GM21786 (cell line): ENCODE measurements at regions not wholly inside any gene's neighbourhood (a gene's known extent, or its start where the extent isn't known, plus 50 kb on each side); places are given as distances from the start of the nearest gene placed in this dataset.

ENCODE experiments used
- ATAC-seq: cut with Tn5 transposase; IDR thresholded peaks from one replicate; pipeline ENCODE4 v1.9.1; 2021; ENCODE audit not compliant: unreplicated experiment

DNA sequence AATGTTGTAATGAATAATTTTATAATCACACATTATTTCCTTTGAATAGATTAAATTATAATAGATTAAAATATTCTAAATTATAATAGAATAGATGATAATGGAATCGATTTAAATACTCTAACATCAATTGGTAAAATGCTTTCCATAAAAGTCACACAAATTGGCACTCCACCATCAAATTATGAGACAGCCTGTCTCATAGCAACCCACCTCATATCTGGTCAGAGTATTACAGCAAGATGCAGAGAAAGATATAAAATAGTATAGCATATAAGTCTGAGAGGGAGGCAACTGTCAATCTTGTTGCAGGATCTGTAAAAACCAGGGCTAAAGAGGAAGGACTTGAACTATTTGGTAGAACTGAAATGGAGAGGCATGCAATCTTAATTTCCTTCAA lies 98.4 kb upstream of the NCKAP5 start:
- ATAC-seq: no peak

DNA sequence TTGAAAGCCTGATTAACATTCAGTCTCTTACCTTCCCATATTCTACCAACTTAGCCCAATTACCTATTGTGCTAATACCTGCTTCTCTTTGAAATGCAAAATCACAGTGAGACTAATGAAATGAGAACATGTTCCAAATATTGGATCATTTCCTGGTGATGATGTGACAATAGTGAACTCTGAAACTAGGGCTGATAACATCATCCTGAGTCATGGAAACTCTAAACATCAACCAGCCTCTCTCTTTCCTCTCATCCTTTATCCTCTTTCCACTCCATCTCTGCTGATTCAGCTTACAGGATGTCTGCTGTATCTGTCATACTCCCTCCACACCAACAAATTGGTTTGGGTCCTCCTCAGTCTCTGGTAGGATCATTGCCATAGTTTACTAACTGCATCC lies 98.8 kb upstream of the NCKAP5 start:
- no peak for ATAC-seq

DNA sequence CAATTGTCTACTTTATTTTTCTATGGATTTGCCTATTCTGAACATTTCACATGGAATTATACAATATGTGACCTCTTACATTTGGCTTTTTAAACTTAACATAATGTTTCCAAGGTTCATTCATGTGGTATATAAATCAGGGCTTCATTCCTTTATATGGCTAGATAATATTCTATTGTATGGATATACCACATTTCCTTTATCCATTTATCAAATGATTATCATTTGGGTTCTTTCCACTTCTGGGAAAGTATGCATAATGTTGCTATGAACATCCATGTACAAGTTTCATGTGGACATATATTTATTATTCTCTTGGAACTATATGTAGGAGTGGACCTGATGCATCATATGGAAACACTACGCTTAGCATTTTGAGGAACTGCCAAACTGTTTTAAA lies 99.7 kb upstream of the NCKAP5 start:
- ATAC-seq: no peak

DNA sequence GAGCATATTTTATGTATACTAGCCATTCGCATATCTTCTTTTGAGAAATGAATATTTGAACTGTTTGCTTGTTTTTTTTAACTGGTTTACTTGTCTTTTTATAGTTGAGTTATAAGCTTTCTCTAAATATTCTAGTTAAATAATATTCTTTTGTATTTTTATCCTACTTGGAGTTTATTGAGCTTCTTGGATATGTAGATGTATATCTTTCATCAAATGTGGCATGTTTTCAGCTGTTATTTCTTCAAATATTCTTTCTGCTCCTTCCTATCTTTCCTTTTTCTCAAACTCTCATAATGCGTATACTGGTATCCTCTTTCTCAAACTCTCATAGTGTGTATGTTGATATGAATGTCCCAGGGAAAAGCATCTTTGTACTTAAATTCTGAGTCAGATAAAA lies 100.3 kb upstream of the NCKAP5 start:
- ATAC-seq: no peak

DNA sequence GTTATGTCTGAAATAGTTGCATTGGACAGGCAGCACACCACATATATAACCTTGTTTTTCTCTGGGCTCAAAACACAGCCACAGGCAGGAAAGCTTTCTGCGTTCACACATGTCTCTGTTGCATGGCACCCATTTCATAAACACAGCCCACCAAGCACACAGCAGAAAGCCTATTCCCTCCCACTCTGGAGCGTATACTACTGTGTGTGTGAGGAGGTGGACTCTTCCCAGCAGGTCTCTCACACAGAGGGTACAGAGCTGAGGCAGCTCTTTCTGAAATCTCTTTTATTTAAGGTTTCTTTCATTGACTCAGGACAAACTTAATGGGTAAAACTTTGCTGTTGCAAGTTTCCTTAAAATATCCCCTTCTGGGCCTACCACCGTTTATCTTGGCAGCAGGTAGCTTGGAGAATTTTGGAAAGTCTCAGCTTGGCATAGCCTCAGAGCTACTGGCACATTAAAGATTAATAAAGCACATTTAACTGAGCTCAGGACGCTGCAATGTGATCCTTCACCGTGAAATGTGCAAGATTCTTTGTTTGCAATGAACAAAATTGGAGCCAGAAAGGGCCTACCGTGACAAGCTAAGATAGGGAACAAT lies 105.1 kb upstream of the NCKAP5 start:
- ATAC-seq: no peak

DNA sequence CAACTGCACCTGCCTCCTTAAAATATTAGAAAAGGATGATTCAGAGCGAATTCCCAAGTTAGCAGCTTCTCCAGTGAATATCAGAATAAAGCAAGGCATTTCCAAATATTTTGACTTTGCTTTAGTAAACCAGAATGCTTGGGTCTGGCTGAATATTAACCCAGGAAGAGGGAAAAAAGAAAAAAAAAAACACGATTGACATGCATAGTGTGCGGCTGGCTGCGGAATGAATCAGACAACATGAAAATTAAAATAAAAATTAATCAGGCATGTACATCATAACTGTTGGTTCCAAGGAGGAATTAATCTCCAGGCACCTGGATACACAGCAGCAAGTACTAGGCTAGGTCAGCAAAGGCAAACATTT lies 105.8 kb upstream of the NCKAP5 start:
- no peak for ATAC-seq

DNA sequence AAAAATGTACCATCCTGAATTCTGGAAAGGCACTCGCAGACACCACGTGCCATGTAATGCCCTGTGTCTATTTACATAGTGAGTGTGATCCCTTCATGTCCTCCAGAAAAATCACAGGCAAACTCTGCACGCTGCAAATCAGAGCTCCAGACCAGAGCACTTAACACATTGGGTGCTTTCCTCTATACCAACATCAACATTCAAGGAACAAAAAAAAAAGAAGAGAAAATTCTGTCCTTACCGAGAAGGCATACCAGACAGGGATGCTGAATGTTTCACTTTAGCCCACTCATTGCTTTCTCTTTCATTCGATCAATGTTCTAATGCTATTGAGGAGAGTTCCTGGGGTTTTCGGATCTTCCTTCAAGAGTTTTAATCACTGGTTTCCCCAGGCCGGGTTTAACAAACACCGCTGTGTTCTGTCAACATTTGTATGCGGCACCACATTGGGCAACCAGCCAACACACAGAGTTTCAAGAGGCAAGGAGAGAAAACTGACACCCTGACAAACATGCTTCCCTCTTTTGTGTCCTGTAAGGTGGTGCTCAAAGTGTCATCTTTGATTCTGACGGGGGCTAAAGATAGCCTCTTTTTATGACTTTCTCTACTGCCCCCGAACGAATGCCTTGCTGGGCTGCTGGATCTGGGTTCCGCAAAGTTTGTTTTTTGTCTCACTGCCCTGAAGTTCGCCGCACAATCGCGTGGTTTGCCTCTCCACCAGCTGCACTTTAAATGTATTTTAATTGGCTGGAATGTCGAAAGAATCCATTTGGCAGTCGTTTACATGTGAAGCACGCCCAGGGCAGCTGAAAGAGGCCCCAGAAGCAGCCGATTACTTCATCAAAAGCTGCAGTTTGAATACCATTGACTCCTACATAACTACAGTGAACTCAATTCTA lies 106.4 kb upstream of the NCKAP5 start:
- no peak for ATAC-seq

DNA sequence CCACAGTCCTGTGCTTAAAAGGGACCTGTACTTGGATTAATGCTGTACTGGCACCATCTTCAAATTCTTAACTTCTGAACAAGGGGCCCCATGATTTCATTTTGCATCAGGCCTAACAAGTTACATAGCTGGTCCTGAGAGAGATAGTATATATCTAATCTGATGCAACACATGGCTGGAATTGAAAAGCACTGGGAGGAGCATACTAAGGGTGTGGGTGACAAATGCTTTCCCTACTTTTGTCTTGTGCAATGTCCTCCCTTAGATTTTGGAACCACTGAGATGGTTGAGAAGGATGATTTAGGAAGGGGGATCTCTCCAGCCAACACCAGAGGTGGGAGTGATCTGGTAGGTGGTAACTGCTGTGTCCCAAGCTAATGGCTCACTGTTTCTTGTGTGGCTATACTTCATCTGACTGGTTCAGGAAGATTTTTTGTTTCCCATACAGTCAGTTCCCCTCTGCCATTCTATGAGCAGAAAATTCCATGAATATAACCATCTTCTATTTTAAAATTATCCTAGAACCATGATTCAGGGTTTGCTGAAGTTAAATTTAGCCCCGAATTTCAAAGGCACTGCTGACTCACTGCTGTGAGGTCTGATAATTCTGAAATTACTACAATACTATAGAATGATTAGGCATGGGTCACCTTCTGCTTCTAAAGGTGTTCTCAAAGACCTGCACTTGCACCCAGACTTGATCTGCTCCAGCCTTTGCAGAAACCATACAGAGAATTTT lies 108.3 kb upstream of the NCKAP5 start:
- no peak for ATAC-seq

DNA sequence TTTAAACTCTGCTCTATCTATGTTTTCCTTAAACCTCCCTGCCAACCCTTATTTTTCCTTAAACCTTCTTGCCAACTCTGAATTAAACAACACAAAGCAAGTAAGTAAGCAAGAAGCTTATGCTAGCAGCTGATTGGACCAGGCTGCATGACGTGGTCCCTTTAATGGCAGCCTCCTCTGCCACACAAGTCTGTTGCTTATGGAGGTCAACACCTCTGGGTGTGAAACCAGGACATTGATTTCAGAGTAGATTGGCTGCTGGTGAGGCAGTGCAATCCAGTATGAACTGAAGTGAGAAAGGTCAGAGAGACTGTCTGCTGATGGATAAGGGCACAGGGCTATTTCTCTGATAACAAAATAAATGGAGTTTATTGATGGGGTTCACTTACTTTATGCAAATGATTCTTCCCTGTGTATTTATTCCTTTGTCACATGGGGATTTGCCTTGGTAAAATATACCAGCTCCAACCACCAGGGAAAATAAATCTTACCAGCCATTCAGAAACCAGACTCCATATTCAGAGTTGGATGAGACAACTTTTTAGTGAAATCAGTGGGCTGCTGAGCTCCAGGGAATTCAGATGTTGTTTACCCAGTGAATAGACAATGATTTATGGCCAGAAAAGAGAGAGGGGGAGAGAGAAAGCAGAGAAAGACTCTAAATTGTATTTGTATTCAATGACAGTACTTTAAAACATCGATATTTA lies 112.2 kb upstream of the NCKAP5 start:
- ATAC-seq: no peak

DNA sequence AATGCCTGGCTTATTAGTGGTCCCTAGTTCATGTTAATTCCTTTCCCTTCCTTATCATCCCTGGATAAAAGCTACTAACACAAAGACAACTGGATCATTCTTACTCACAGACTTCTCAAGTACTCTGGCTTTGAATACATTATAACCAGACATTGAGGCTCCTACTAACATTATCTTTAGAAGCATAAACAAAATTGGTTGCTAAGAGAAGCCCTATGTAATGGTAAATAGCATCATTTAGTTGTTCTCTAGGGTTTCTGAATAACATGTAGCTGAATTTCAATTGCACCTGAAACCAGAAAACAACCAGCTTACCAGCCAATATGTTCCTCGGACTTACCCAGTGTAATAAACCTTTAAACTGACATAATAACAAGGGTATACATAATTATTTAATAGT lies 114.1 kb upstream of the NCKAP5 start:
- no peak for ATAC-seq

DNA sequence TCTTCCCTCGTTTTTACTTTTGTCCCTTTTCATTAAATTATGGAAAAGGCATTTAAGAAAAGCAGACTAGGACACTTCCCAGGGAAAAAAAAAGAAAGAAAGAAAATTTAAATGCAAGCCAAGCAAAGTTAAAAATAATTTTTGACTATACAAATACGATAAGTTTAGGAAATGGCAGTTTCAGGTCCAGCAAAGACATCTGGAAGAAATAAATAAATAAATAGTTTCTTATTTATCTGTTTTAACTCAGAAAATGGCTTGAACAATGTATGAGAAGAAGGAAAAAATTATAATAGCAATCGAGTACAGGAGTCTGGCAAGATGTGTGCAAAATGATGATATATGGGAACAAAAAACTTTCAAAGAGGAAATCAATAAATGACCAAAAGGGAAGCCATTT lies 114.6 kb upstream of the NCKAP5 start:
- ATAC-seq: no peak

DNA sequence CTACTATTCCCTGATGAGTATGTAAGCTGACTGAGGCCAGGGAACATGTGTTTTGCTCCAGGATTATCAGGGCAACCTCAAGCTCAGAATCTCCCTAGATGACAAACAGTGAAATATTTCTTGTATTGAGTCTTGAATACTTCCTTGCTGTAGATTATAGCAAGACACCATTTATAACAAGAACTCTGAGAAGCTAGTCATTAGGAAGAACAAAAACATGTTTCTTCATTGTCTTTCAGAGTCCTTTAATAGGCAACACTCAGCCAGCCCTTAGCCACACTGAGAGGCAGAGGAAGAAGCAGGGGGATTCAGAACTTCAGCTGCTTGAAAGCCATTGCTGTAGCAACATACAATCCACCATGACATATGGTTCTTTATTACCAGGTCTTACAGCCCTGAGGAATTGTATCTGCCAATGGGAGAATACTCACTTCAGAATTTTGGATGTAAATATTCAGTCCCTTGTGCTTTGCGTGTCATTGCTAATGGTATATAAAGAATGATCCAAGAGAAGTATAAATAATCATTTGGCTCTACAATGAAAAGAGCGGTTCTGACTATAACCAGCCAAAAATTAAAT lies 117.5 kb upstream of the NCKAP5 start:
- ATAC-seq: no peak

DNA sequence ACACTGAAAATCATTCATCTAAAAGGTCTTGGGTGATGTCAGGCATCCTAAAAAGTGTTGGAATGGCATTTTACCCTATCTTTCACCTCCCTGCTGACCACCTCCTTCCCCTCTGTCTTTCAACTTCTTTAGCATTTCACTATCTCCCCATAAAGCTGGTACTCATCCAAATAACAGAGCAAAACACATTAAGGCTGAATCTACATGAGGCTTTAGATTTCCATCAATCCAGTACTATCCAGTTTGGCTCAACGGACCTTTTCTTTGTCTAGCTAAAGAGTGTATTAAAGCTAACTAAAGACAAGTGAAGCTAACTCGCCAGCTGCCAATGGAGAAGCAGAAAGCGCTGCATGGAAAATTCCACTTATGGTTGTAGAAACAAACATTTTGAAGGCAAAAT lies 122.5 kb upstream of the NCKAP5 start:
- no peak for ATAC-seq

DNA sequence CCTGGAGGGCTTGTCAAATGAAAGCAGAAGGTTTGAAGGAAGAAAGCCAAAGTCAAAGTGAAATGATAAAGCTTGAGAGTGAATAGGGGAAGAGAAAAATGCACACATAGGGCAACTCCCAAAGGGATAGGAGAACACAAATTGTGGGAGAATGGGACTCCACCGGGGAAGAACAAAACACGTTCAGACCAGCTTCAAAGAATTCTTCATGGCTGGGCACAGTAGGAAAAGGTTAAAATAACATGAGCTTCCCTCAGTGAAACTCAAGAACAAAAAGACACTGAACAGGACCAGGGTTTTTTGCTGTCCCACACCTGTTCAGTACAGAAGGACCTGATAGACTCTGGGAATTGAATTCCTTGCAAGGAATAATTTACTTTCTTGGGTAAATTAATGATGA lies 123.1 kb upstream of the NCKAP5 start:
- no peak for ATAC-seq

DNA sequence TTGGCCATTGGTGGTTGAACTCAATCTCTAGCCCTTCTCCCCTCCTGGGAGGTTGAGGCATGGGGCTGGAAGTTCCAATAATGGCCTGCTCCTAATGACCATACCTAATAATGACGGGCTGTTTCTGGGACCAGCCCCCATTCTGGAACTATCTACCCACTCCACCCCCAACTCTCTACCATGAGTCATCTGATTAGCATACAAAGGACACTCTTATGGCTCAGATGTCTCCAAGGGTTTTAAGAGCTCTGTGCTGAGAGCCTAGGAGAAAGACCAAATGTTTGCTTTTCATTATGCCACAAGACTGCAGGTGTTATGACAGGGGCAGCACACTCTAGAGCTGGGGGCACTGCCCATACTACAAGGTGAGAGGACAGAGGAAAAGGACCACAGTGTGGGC lies 137.0 kb upstream of the NCKAP5 start:
- ATAC-seq: no peak

DNA sequence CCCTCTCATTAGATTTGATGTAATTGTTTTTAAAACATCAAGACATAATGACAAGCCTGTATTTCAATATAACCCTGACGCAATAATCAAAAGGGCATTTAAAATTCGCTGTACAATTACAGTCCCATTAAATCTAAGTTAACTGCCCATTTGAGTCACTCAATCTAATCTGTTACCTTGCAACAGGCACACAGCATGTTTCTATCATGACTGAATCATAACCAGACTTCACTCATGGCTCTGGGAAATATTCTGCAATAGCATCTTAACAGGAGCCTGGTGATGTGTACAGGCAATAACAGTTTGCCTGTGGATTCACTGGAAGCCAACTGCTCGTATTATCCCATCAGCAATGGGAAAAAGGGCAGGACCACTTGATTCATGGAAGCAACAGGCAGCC lies 142.3 kb upstream of the NCKAP5 start:
- no peak for ATAC-seq

DNA sequence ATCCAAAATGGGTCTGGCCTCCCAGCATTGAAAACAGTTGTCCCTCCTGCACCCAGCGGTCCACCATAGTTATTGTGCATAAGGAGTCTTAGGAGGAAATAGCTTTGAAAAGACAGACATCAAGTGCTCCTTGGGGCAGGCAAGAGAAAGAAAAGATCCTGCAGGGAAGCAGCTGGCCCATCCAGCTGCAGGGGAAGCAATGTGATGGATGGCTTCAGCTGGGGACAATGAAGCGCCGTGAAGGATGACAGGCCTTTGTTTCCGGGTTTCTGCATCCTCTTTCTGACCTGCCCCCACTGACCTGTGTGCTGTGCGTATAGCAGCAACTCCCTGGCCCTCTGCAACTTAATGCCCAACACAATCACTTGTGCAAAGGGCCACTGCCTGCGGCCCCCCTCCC lies 142.9 kb upstream of the NCKAP5 start:
- no peak for ATAC-seq

DNA sequence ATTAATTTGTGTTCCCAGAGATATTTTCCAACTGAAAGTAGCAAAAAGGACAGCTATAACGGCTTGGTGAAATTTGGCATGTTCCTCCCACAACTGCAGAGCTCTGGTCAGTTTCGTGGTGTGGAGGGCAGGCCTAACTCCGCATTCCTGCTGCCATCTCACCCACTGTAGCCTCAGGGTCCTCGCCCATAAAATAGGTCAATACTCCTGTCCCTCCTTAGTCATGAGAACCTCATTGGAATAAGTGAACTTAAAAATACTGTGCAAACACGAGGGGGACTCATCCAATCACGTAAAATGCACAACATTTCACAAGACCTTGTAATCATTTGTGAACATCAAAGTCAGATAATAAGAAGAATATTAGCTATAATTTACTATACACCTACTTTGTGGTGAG lies 143.5 kb upstream of the NCKAP5 start:
- no peak for ATAC-seq

DNA sequence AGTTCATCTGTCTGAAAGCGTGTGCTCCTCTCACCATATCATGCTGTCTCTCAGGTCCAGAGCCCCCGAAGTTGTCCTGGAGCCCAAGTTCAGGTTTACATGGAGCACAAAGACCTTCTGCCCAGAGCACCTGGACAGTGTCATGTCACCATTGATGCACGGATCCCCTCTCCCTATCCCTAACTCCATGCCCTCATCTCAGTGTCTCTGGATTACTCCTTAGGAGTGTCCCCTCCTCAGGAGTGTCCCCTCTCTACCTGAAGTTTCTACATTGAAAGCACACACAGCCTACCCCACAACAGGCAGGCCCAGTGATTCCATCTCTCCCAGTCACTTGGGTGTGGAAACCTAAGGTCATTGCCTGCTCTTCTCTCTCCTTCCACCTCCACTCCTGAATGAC lies 144.1 kb upstream of the NCKAP5 start:
- ATAC-seq: no peak

DNA sequence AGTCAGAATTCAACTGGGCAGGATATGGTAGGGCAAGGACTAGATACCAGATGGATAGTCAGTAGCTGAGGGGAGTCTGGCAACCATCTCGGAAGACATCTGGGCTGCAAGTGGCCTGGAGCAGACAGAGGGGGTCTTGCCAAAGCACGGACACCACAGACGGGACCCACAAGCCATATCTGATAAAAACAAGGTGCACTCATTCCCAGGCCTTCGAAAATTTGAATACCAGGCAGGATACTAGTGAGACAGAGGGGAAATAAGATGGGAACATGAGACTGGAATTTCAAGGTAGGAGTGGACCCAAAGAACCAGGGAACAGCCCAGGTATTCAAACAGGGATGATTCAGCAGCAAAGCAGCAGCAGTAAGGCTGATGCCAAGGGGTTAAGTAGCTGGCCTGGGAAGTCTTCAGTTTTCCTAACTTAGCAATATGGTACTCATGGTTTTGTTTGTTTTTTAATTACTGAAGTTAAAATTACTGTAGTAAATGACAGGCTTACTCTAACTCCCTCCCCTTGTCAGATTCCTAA lies 144.9 kb upstream of the NCKAP5 start:
- no peak for ATAC-seq

DNA sequence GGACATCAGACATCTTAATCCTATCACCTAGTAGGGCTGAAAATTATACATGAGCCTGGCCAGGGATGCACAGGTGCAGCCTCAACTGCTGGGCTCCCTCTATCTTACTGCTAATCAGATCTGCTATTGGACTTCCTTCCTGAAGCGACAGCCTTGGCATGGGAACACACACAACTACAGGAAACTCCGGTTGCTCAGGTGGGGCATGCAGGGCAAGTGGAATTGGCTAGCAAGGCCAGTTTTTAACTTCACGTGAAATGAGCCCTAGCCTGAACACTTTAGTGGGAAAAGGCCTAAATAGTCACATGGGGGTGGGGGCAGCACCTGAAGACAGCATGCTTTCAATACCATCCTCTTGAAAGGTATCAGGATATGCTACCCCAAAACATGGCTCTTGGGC lies 147.9 kb upstream of the NCKAP5 start:
- no peak for ATAC-seq
